Panc1 (cell line): ENCODE measurements at regions not wholly inside any gene's neighbourhood (a gene's known extent, or its start where the extent isn't known, plus 50 kb on each side); places are given as distances from the start of the nearest gene placed in this dataset.

ENCODE experiments used
- POLR2AphosphoS5 ChIP-seq: IDR thresholded peaks from 2 replicates; pipeline ENCODE4 v1.6.1; 2012; ENCODE audit warnings: mild to moderate bottlenecking, low read depth, low read length, moderate library complexity
- REST ChIP-seq, 2 experiments: IDR thresholded peaks; 2 replicates each; pipeline ENCODE4 v1.6.1; 2011 to 2012; ENCODE audit warnings: low read depth in 2 of 2, control low read depth in 1 of 2, low read length in 1 of 2, mild to moderate bottlenecking in 1 of 2, moderate library complexity in 1 of 2; ENCODE audit not compliant: insufficient read depth in 1 of 2
- SIN3A ChIP-seq: IDR thresholded peaks from 2 replicates; pipeline ENCODE4 v1.6.1; 2012; ENCODE audit warnings: low read depth, mild to moderate bottlenecking, low read length, moderate library complexity, borderline replicate concordance; ENCODE audit not compliant: insufficient read depth
- TCF7L2 ChIP-seq: IDR thresholded peaks from 2 replicates; pipeline ENCODE4 v1.6.1; 2011; ENCODE audit warnings: mild to moderate bottlenecking, low read depth, low read length, inconsistent platforms
- TF ChIP-seq, protein P1 (sequence below): fragments of 450-650 bp; IDR thresholded peaks from 2 replicates; pipeline ENCODE4 v1.5.1; 2017; ENCODE audit warnings: mild to moderate bottlenecking

- TF ChIP-seq, protein P1, sequence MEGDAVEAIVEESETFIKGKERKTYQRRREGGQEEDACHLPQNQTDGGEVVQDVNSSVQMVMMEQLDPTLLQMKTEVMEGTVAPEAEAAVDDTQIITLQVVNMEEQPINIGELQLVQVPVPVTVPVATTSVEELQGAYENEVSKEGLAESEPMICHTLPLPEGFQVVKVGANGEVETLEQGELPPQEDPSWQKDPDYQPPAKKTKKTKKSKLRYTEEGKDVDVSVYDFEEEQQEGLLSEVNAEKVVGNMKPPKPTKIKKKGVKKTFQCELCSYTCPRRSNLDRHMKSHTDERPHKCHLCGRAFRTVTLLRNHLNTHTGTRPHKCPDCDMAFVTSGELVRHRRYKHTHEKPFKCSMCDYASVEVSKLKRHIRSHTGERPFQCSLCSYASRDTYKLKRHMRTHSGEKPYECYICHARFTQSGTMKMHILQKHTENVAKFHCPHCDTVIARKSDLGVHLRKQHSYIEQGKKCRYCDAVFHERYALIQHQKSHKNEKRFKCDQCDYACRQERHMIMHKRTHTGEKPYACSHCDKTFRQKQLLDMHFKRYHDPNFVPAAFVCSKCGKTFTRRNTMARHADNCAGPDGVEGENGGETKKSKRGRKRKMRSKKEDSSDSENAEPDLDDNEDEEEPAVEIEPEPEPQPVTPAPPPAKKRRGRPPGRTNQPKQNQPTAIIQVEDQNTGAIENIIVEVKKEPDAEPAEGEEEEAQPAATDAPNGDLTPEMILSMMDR = no peak
- no peak for TF ChIP-seq REST (IDR thresholded peaks at IDR 0.05; ENCODE audit: insufficient read depth in 1 of 2, low read depth in 2 of 2, low read length in 1 of 2)
- no peak for TF ChIP-seq POLR2AphosphoS5
- TF ChIP-seq TCF7L2 = no peak
- TF ChIP-seq SIN3A = no peak
Measured at GRCh38 chrX:39765327-39765726, 332.4 kb downstream of the BCOR start.
